HG03135 (cell line): ENCODE measurements at regions not wholly inside any gene's neighbourhood (a gene's known extent, or its start where the extent isn't known, plus 50 kb on each side); places are given as distances from the start of the nearest gene placed in this dataset.
"Not testable (repeated sequence)": the region's sequence is repeated elsewhere in the genome, so short reads cannot be mapped to it uniquely, and the experiment has no call there.

ENCODE experiments used
- ATAC-seq: cut with Tn5 transposase; IDR thresholded peaks from one replicate; pipeline ENCODE4 v1.9.1; 2021; ENCODE audit warnings: mild to moderate bottlenecking, moderate library complexity; ENCODE audit not compliant: unreplicated experiment

DNA sequence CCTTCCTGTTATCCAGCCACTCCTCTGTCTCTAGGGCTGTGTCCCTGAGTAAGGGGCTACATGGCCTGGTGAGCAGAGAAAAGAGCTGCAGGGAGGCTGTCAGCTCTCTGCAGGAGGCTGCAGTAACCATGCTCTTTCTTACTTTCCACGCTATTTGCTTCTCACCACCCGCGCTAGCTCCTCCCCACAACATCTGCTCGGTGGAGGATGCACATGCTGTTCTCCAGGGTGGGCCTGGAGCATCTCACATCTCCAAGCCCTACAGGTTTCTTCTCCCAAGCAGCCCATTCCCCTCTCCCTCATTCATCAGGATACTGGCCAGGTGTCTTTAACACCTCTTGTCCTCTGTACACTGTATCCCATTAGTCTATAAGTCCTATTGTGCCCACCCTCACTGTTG is 103.8 kb downstream of the IER5 start:
- ATAC-seq: no peak

DNA sequence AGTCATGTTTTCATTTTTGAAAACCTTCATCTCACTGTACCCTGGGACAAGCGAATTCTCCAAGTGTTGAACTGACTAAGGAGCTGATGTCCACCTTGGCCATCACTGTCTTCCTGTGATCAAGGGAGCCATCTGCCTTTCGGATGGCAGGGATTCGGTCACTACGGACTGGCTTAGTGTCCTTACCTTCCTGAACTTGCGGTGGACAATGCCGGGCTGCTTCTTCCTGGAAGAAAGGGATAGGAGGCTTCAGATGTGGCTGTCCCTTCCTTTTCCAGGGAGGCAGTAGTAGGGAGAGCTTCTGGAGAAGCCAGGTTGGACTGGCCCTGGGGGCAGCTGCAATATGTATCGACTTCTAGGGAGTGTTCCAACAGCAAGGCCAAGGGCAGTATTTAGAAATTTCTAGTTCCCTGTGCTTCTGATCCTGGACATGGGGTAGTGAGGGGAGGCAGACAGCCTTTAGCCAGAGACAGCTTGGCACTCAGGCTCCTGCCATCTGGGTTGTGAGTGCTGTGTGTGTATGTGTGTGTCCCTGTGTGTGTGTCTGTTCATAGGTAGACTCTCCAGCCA is 114.6 kb downstream of the IER5 start:
- ATAC-seq: no peak

DNA sequence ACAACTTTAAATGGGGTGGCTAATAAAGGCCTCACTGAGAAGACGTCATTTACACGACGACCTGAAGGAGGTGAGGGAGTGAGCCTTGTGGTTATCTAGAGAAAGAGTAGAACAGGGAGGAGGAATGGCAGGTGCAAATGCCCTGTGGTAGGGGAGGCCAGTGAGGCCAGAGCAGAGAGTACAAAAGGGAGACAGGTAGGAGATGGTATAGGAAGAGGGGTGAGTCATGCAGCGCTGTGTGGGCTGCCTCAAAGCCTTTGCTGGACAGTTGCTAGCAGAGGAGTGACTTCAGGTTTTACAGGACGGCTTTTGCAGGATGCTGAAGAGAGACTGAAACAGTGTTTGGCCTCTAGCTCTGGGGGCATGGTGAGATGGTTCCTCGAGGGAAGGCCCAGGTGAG is 116.0 kb downstream of the IER5 start:
- no peak for ATAC-seq

DNA sequence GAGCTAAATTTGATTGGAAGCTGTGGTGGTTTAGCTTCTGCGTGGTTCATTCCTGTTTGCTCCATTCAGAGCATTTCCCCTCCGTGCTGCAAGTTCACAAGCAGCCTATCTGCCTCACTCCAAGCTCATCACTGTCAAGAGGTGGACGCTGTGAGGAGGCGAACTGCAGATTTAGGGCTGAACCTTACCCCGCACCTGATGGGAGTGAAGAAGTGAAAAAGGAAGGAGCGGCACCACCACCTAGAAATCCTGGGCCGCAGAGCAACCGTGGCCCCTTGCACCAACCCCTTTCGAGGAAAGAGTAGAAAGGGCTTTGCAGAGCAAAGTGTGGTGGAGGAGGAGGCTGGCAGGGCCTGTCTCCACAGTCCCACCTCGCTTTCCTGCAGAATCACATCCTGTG is 117.4 kb downstream of the IER5 start:
- no peak for ATAC-seq

DNA sequence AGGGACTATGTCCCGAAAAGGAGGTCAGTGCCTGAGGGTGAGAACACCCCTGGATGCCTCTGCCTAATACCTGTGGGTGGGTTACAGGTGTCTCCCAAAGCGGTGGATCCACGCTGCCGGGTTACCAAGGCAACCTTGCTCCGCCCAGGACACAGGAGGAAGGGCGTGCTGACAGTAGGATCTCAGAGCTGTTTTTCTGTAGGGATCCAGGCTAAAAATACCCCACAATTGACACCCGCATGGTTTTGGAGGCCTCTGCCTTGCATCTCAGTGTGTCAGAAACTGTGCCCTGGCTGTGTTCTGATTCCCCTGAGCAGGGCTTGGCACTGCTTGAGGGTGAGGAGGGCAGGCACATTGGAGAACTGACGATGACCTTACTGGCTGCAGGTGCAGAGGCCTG is 118.0 kb downstream of the IER5 start:
- no peak for ATAC-seq

DNA sequence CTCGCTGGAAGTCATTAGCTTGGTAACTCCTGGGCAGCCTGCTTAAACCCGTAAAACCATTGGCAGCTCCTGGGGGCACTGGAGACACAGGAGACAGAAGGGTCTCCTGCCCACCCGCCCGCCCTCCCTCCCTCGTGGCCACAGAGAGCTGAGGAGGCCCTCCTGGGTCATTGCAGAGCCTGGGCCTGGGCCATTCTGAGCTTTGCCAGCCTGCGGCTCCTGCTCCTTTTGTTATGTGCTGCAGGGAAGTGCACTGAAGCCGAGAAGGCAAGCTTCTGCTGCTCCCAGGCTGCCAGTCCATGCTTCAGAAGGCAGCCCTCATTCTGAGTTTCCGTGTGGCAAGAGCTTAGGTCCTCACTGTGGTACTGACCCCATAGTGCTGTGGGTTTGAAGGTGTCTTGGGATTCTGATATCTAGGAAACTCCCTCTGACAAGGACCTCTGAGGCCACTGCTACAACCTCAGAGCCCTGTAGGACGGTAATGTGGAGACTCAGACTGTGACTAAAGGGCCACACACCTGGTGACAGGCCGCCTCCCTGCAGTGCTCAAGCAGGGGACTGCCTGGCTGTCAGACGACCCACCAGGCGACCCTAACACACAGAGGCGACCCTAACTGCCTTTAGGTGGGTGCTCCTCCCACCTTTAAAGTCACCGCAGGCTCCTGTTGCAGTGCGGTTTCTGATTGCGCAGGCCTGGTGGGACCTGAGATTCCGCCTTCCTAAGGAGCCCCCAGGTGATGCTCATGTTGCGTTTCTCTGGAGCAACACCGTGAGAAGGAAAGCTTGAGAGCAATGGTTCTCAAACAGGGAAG is 118.7 kb downstream of the IER5 start:
- ATAC-seq: no peak

DNA sequence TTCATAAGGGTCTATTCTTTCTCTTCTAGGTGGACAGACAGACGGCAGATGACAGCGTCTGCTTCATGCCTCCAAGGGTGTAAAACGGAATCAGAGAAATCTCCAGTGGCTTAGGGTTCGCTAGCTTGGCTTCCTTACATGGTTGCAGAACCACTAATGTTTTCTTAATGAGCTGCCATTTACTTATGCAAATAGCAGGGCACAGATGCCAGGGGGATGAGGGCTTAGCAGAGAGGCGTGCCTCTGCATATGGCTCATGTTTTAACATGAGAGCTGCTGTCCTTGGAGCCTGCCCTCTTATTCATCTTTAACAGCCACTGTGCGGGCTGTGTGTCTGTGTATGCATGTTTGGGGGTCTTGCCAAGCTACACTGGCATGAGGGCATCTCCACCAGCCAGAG is 119.6 kb downstream of the IER5 start:
- no peak for ATAC-seq

DNA sequence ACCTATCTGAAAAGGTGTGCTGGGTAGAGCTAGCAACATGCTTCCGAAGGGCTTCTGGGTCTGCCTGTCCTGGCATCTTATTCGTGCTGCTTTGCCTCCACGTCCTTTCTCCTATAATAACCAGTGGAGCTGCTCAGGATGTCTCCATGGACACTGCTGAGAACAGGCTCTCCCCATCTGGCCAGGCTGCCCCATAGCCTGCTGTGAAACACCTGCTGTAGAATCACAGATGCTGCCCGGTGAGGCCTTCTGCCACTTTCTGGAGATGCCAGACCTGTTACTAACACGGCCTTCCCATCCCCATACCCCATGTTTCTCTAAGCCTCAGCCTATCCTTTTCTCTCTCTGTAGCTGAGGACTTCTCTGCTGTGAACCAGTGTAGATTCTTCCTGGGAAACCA is 120.5 kb downstream of the IER5 start:
- ATAC-seq: no peak

DNA sequence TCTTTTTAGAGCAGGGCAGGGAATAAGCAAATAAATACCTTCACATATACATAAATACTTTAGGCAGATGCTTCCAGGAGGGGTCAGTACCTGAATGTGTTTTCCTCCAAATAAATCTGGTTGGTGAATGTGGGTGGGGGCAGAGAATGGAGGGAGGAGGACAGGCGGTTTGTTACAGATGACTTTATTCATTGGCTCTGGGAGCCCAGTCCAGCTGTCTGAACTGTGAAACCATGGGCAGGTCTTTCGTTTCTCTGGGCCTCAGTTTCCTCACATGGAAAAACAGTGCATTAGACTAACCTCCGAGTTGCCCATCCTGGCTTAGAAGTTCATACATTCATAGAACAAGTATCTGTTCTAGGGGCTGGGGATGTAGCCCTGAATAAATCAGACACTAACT is 124.6 kb downstream of the IER5 start:
- no peak for ATAC-seq

DNA sequence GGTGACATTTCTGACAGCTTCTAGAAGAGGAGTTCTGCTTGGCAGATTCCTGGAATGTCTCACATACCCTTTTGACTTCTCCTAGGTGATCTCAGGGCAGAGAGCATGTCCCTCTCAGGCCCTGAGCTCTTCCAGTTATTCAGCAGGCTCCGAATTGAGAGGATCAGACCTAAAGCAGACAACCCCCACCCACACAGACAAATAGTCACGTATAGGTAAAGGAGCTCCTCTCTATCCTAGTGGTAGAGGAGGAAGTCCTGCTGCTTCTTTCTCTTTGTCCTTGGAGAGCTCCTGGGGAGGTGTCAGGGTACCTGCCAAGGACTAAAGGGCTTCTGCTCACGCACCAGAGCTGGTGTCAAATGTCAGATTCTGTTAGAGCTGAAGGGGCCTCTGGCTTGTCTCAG is 128.1 kb downstream of the IER5 start:
- ATAC-seq: no peak

DNA sequence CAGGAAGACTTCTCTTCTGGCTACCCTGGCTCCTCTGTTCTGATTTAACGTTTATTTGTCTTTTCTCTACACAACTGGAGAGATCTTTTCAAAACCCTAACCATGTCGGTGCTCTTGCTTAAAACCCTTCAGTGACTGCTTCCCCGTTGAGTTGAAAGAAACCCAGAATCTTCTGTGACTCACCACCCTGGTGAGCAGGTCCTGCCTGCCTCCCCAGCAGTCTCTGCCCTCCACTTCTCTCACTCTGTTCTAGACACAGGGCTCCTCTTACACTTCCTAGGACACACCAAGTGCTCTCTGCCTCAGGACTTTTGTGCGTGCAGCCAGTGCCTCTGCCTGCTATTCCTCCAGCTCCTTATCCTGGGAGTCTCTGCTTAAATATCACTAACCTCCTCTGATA is 131.4 kb downstream of the IER5 start:
- ATAC-seq: no peak

DNA sequence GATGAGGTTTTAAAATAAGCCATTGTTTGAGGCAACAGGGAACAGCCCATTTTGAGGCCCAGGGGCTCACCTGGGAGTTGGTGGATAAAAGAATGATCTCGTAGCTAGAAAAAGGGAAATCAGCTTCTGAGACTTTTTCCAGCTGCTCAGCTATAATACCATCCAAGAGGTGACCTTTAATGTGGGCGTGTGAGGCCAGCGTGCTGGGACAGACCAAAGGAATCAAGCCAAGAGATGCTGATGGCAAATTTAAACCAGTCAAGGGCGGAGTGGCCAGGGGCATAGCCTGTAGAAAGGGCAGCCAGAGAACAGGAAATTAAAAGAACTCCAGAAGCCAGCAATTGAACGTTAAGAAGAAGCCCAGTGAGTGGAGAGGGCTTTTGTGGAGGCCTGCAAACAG is 132.6 kb downstream of the IER5 start:
- no peak for ATAC-seq

DNA sequence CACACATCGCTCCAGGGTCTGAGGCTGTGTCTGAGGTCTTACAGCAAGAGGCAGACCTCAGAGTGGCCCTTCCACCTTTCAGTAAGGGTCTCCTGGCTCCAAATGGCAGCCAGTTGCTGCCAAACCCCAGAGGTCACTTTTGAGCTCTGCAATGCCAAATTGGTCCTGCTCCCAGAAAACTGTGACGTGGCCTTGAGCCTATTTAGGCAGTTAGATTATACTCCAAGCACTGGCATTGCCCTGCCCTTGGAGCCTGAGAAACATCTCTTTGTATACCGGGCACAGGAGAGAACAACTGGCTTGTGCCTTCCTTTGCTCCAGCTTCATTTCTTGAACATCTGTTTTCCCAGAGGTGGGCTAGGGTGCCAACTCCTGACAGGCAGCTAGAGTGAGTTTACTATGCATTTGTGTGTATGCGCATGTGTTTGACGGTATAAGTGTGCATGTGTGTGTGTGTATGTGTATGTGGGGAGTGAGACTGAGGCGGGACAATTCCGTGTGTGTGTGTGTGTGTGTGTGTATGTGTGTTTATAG is 134.5 kb downstream of the IER5 start:
- no peak for ATAC-seq

DNA sequence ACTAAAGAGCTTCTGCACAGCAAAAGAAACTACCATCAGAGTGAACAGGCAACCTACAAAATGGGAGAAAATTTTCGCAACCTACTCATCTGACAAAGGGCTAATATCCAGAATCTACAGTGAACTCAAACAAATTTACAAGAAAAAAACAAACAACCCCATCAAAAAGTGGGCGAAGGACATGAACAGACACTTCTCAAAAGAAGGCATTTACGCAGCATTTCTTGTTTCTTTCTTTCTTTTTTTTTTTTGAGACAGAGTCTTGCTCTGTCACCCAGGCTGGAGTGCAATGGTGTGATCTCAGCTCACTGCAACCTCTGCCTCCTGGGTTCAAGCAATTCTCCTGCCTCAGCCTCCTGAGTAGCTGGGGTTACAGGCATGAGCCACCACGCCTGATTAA is 138.2 kb downstream of the IER5 start:
- not testable (repeated sequence) for ATAC-seq

DNA sequence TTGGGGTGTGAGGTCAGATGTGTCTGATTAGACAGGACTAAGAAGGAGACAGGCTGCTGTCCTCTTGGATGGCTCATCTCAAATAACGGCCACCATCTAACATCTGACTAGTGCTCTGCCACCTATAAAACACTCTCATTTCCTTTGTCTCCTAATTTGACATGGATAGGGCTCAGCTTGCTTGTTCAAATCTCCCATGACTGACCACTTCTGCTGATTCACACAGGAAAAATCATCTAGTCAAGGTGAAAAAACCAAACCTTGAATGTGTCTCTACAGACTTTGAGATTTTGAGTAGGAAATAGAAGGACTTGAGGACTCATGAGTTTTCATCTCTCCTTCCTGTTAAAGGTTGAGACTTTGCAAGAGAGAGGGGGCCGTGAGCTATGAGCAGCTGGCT is 150.6 kb downstream of the IER5 start:
- ATAC-seq: no peak

DNA sequence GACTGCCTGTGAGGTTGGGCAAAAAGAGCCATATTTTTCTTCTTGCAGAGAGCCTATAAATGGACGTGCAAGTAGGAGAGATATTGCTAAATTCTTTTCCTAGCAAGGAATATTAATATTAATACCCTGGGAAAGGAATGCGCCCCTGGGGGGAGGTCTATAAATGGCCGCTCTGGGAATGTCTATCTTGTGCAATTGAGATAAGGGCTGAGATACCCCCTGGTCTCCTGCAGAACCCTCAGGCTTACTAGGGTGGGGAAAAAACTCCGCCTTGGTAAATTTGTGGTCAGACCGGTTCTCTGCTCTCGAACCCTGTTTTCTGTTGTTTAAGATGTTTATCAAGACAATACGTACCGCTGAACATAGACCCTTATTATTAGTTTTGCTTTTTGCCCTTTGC is 157.8 kb downstream of the IER5 start:
- ATAC-seq: not testable (repeated sequence)

DNA sequence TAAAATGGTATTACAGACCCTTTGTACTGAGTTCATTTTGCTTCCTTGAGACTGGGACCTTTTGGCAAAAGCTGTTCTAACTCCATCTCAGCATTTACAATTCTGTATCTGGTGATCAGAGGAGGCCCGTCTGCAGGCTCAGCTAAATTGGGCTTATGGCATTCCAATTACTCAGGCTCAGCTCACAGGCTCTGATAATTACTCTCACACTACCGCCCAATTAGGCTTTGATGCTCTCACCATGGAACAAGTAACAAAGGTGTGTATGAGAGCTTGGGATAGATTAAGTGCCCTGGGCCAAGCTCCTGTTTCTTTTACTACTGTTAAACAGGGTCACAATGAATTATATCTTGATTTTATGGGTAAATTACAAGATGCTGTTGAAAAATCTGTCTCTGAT is 159.9 kb downstream of the IER5 start:
- not testable (repeated sequence) for ATAC-seq

DNA sequence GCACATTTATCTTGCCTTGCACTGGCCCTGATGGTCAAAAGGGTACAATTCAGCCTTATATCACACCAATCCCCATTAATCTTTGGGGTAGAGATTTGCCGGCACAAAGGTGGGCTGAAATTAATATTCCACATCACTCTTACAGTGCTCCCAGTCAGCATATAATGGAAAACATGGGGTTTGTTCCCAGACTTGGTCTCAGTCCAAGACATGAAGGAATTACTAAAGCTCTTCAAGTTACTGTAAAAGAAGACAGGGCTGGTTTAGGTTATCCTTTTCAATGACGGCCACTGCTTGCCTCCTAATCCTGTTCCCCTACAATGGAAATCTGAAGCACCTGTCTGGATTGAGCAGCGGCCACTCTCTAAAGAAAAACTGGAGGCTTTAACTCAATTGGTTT is 160.7 kb downstream of the IER5 start:
- no peak for ATAC-seq

DNA sequence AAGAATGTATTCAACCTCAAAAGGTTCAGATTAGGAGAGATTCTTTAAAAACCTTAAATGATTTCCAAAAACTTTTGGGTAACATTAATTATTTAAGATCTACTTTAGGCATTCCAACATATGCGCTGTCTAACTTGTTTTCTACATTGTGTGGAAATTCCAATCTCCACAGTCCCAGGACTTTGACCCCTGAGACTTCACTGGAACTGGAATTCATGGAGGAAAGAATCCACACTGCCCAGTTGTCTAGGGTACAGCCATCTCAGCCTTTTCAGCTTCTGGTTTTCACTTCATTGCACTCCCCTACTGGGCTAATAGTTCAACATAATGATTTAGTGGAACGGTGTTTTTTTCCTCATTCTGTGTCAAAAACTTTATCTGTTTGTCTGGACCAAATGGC is 161.5 kb downstream of the IER5 start:
- ATAC-seq: no peak

DNA sequence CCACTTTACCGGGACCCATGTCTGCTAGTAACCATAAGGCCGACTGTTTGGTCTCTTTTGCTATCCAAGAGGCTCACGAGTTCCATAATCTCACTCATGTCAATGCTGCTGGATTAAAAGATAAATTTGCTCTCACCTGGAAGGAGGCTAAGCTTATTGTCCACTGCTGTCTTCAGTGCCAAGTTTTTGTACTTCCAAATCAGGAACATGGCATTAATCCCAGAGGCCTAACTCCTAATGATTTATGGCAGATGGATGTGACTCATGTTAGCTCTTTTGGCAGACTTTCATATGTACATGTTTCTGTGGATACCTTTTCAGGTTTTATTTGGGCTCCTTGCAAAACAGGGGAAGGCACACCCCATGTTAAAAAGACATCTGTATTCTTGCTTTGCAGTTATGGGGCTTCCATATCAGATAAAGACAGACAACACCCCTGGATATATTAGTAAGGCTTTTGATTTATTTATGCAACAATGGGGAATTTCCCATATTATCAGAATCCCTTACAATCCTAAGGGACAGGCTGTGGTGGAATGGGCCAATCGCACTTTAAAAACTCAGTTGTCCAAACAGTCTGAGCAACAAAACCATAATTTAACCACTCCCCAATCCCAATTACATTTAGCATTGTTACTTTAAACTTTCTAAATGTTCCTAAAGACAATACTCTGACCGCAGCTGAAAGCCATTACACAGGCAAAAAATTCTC is 162.7 kb downstream of the IER5 start:
- ATAC-seq: no peak

DNA sequence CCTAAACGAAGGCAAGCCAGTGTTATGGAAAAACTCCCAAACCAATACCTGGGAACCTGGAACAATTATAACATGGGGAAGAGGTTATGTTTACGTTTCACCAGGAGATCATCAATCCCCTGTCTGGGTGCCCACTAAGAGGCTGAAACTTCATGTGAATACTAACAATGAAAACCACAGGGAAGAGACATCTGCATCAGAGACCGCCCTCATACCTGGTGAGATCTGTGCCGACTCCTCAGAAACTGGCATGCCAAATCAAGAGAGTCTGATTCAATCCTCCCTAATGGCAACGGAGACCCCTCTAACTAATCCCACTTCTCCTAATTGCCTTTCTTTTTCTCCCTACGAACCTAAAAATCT is 163.2 kb downstream of the IER5 start:
- ATAC-seq: no peak

DNA sequence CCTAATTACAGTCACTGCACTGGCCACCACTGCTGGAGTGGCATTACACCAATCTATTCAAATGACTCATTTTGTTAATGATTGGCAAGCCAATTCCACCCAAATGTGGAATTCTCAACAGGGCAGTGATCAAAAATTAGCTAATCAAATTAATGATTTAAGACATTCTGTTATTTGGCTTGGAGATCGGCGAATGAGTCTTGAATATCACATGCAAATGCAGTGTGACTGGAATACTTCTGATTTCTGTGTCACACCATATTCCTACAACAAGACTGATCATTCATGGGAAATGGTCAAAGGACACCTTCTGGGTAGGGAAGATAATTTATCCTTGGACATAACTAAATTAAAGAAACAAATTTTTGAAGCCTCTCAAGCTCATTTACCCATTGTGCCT is 165.1 kb downstream of the IER5 start:
- not testable (repeated sequence) for ATAC-seq
